ENCODE measurements at regions not wholly inside any gene's neighbourhood (a gene's known extent, or its start where the extent isn't known, plus 50 kb on each side); places are given as distances from the start of the nearest gene placed in this dataset.
"Not testable (repeated sequence)": the region's sequence is repeated elsewhere in the genome, so short reads cannot be mapped to it uniquely, and the experiment has no call there.

GRCh38 chr16:10275214-10275996, 93.2 kb upstream of the GRIN2A start:
- not testable (repeated sequence) for H3K4me1 ChIP-seq (ENCODE audit: control insufficient read depth, insufficient read depth, low read length); H3K9me3 ChIP-seq (ENCODE audit: control insufficient read depth in 2 of 2, low read length in 2 of 2); H3K27me3 ChIP-seq (ENCODE audit: control insufficient read depth in 1 of 2, insufficient read depth in 2 of 2, low read length in 2 of 2); H3K9ac ChIP-seq (ENCODE audit: low read length in 2 of 2); H3K4me3 ChIP-seq (ENCODE audit: low read length in 2 of 2); H3K27ac ChIP-seq (ENCODE audit: low read length); H3K36me3 ChIP-seq (ENCODE audit: control insufficient read depth in 2 of 2, insufficient read depth in 2 of 2, low read length in 2 of 2)

- Histone ChIP-seq H3K4me3 (ENCODE audit: low read length in 2 of 2) (no peak overlapping the region), H3K9ac (ENCODE audit: low read length in 2 of 2) (no peak overlapping the region), H3K36me3 (ENCODE audit: control insufficient read depth in 2 of 2, insufficient read depth in 2 of 2, low read length in 2 of 2) (no peaks in the 10 kb centered on the region), H3K9me3 (ENCODE audit: control insufficient read depth in 2 of 2, low read length in 2 of 2) (peaks cover 0 to 10% of the 10 kb centered on the region in 2 donors), H3K27me3 (ENCODE audit: control insufficient read depth in 1 of 2, insufficient read depth in 2 of 2, low read length in 2 of 2) (no peaks in the 10 kb centered on the region), H3K4me1 (ENCODE audit: control insufficient read depth, insufficient read depth, low read length) (no peaks in the 10 kb centered on the region), H3K27ac (ENCODE audit: low read length) (no peak overlapping the region)
Observed at GRCh38 chr16:10277597-10277996, 95.4 kb upstream of the GRIN2A start.

GRCh38 chr16:10280262-10281170, 98.3 kb upstream of the GRIN2A start:
- no peak overlapping the region for H3K27ac ChIP-seq (ENCODE audit: low read length)
- no peak overlapping the region for H3K4me3 ChIP-seq (ENCODE audit: low read length in 2 of 2)
- no peaks in the 10 kb centered on the region for H3K27me3 ChIP-seq (ENCODE audit: control insufficient read depth in 1 of 2, insufficient read depth in 2 of 2, low read length in 2 of 2)
- peaks cover 0 to 10% of the 10 kb centered on the region in 2 donors for H3K9me3 ChIP-seq (ENCODE audit: control insufficient read depth in 2 of 2, low read length in 2 of 2)
- H3K36me3 ChIP-seq (ENCODE audit: control insufficient read depth in 2 of 2, insufficient read depth in 2 of 2, low read length in 2 of 2) = no peaks in the 10 kb centered on the region
- H3K4me1 ChIP-seq (ENCODE audit: control insufficient read depth, insufficient read depth, low read length) = no peaks in the 10 kb centered on the region
- no peak overlapping the region for H3K9ac ChIP-seq (ENCODE audit: low read length in 2 of 2)

GRCh38 chr16:10282367-10282766, 100.1 kb upstream of the GRIN2A start:
- Histone ChIP-seq H3K27ac (ENCODE audit: low read length) (no peak overlapping the region), H3K36me3 (ENCODE audit: control insufficient read depth in 2 of 2, insufficient read depth in 2 of 2, low read length in 2 of 2) (no peaks in the 10 kb centered on the region), H3K27me3 (ENCODE audit: control insufficient read depth in 1 of 2, insufficient read depth in 2 of 2, low read length in 2 of 2) (no peaks in the 10 kb centered on the region), H3K9me3 (ENCODE audit: control insufficient read depth in 2 of 2, low read length in 2 of 2) (peaks cover 0 to 8% of the 10 kb centered on the region in 2 donors), H3K9ac (ENCODE audit: low read length in 2 of 2) (no peak overlapping the region), H3K4me3 (ENCODE audit: low read length in 2 of 2) (no peak overlapping the region), H3K4me1 (ENCODE audit: control insufficient read depth, insufficient read depth, low read length) (no peaks in the 10 kb centered on the region)

- H3K9me3 ChIP-seq (ENCODE audit: control insufficient read depth in 2 of 2, low read length in 2 of 2); H3K36me3 ChIP-seq (ENCODE audit: control insufficient read depth in 2 of 2, insufficient read depth in 2 of 2, low read length in 2 of 2); H3K4me3 ChIP-seq (ENCODE audit: low read length in 2 of 2); H3K4me1 ChIP-seq (ENCODE audit: control insufficient read depth, insufficient read depth, low read length); H3K9ac ChIP-seq (ENCODE audit: low read length in 2 of 2); H3K27ac ChIP-seq (ENCODE audit: low read length); H3K27me3 ChIP-seq (ENCODE audit: control insufficient read depth in 1 of 2, insufficient read depth in 2 of 2, low read length in 2 of 2): not testable (repeated sequence)
Observed at GRCh38 chr16:10283246-10283645, 101.0 kb upstream of the GRIN2A start.

GRCh38 chr16:10290467-10291105, 95.3 kb upstream of the ATF7IP2 start:
- not testable (repeated sequence) for H3K27me3 ChIP-seq (ENCODE audit: control insufficient read depth in 1 of 2, insufficient read depth in 2 of 2, low read length in 2 of 2); H3K4me1 ChIP-seq (ENCODE audit: control insufficient read depth, insufficient read depth, low read length); H3K4me3 ChIP-seq (ENCODE audit: low read length in 2 of 2); H3K27ac ChIP-seq (ENCODE audit: low read length); H3K36me3 ChIP-seq (ENCODE audit: control insufficient read depth in 2 of 2, insufficient read depth in 2 of 2, low read length in 2 of 2); H3K9me3 ChIP-seq (ENCODE audit: control insufficient read depth in 2 of 2, low read length in 2 of 2); H3K9ac ChIP-seq (ENCODE audit: low read length in 2 of 2)

GRCh38 chr16:10292197-10292596, 93.7 kb upstream of the ATF7IP2 start:
- not testable (repeated sequence) for H3K4me3 ChIP-seq (ENCODE audit: low read length in 2 of 2); H3K36me3 ChIP-seq (ENCODE audit: control insufficient read depth in 2 of 2, insufficient read depth in 2 of 2, low read length in 2 of 2); H3K4me1 ChIP-seq (ENCODE audit: control insufficient read depth, insufficient read depth, low read length); H3K9ac ChIP-seq (ENCODE audit: low read length in 2 of 2); H3K27ac ChIP-seq (ENCODE audit: low read length); H3K9me3 ChIP-seq (ENCODE audit: control insufficient read depth in 2 of 2, low read length in 2 of 2); H3K27me3 ChIP-seq (ENCODE audit: control insufficient read depth in 1 of 2, insufficient read depth in 2 of 2, low read length in 2 of 2)

- not testable (repeated sequence) for H3K27ac ChIP-seq (ENCODE audit: low read length); H3K9me3 ChIP-seq (ENCODE audit: control insufficient read depth in 2 of 2, low read length in 2 of 2); H3K36me3 ChIP-seq (ENCODE audit: control insufficient read depth in 2 of 2, insufficient read depth in 2 of 2, low read length in 2 of 2); H3K27me3 ChIP-seq (ENCODE audit: control insufficient read depth in 1 of 2, insufficient read depth in 2 of 2, low read length in 2 of 2); H3K4me3 ChIP-seq (ENCODE audit: low read length in 2 of 2); H3K4me1 ChIP-seq (ENCODE audit: control insufficient read depth, insufficient read depth, low read length); H3K9ac ChIP-seq (ENCODE audit: low read length in 2 of 2)
Observed at GRCh38 chr16:10292976-10293375, 92.9 kb upstream of the ATF7IP2 start.

- H3K27ac ChIP-seq (ENCODE audit: low read length); H3K27me3 ChIP-seq (ENCODE audit: control insufficient read depth in 1 of 2, insufficient read depth in 2 of 2, low read length in 2 of 2); H3K36me3 ChIP-seq (ENCODE audit: control insufficient read depth in 2 of 2, insufficient read depth in 2 of 2, low read length in 2 of 2); H3K9me3 ChIP-seq (ENCODE audit: control insufficient read depth in 2 of 2, low read length in 2 of 2); H3K4me3 ChIP-seq (ENCODE audit: low read length in 2 of 2); H3K4me1 ChIP-seq (ENCODE audit: control insufficient read depth, insufficient read depth, low read length); H3K9ac ChIP-seq (ENCODE audit: low read length in 2 of 2): not testable (repeated sequence)
Observed at GRCh38 chr16:10294153-10294552, 91.7 kb upstream of the ATF7IP2 start.

GRCh38 chr16:10296956-10297340, 88.9 kb upstream of the ATF7IP2 start:
- Histone ChIP-seq H3K9me3 (ENCODE audit: control insufficient read depth in 2 of 2, low read length in 2 of 2) (peaks cover 0 to 6% of the 10 kb centered on the region in 2 donors), H3K4me1 (ENCODE audit: control insufficient read depth, insufficient read depth, low read length) (no peaks in the 10 kb centered on the region), H3K9ac (ENCODE audit: low read length in 2 of 2) (no peak overlapping the region), H3K27me3 (ENCODE audit: control insufficient read depth in 1 of 2, insufficient read depth in 2 of 2, low read length in 2 of 2) (no peaks in the 10 kb centered on the region), H3K4me3 (ENCODE audit: low read length in 2 of 2) (no peak overlapping the region), H3K36me3 (ENCODE audit: control insufficient read depth in 2 of 2, insufficient read depth in 2 of 2, low read length in 2 of 2) (no peaks in the 10 kb centered on the region), H3K27ac (ENCODE audit: low read length) (no peak overlapping the region)
